NOMO-1 treated with DMSO at 0.1 percent for 48 hours (cell line): ENCODE measurements at regions not wholly inside any gene's neighbourhood (a gene's known extent, or its start where the extent isn't known, plus 50 kb on each side); places are given as distances from the start of the nearest gene placed in this dataset.
"Not testable (repeated sequence)": the region's sequence is repeated elsewhere in the genome, so short reads cannot be mapped to it uniquely, and the experiment has no call there.

ENCODE experiments used
- DNase-seq: peaks from one replicate; lab custom pipeline; 2025; ENCODE audit not compliant: unreplicated experiment; lab: John Stamatoyannopoulos, UW

GRCh38 chr2:241956521-241957110 lies 87.1 kb downstream of the RTP5 start:
- no peak for DNase-seq

- DNase-seq = no peak
Observed at GRCh38 chr2:241957276-241957675, 87.7 kb downstream of the RTP5 start.

- DNase-seq = no peak
Observed at GRCh38 chr2:241958818-241959545, 89.5 kb downstream of the RTP5 start.

GRCh38 chr2:241959751-241960269 lies 90.3 kb downstream of the RTP5 start:
- no peak for DNase-seq

- no peak for DNase-seq
Observed at GRCh38 chr2:241961454-241961853, 91.9 kb downstream of the RTP5 start.

GRCh38 chr2:241964133-241964532 lies 94.6 kb downstream of the RTP5 start:
- DNase-seq = no peak

- peak; percentile 83 for DNase-seq
Observed at GRCh38 chr2:241965931-241966412, 96.4 kb downstream of the RTP5 start.

- DNase-seq = no peak
Observed at GRCh38 chr2:241966647-241967466, 97.3 kb downstream of the RTP5 start.

- DNase-seq = no peak
Observed at GRCh38 chr2:241967467-241968144, 98.1 kb downstream of the RTP5 start.

GRCh38 chr2:241968417-241968816 lies 98.9 kb downstream of the RTP5 start:
- no peak for DNase-seq

GRCh38 chr2:241969182-241969581 lies 99.7 kb downstream of the RTP5 start:
- DNase-seq = not testable (repeated sequence)

- DNase-seq = no peak
Observed at GRCh38 chr2:241970716-241971115, 101.2 kb downstream of the RTP5 start.

- no peak for DNase-seq
Observed at GRCh38 chr2:241974096-241974495, 104.6 kb downstream of the RTP5 start.

GRCh38 chr2:241974851-241975592 lies 105.5 kb downstream of the RTP5 start:
- DNase-seq = no peak

GRCh38 chr2:241975593-241976284 lies 106.2 kb downstream of the RTP5 start:
- no peak for DNase-seq

GRCh38 chr2:241976296-241976695 lies 106.8 kb downstream of the RTP5 start:
- DNase-seq = no peak

GRCh38 chr2:241977557-241978300 lies 108.2 kb downstream of the RTP5 start:
- no peak for DNase-seq

GRCh38 chr2:241978670-241979069 lies 109.1 kb downstream of the RTP5 start:
- DNase-seq = no peak

GRCh38 chr2:241980193-241980592 lies 110.7 kb downstream of the RTP5 start:
- no peak for DNase-seq
